ENCODE measurements at regions not wholly inside any gene's neighbourhood (a gene's known extent, or its start where the extent isn't known, plus 50 kb on each side); places are given as distances from the start of the nearest gene placed in this dataset.
"Not testable (repeated sequence)": the region's sequence is repeated elsewhere in the genome, so short reads cannot be mapped to it uniquely, and the experiment has no call there.

DNA sequence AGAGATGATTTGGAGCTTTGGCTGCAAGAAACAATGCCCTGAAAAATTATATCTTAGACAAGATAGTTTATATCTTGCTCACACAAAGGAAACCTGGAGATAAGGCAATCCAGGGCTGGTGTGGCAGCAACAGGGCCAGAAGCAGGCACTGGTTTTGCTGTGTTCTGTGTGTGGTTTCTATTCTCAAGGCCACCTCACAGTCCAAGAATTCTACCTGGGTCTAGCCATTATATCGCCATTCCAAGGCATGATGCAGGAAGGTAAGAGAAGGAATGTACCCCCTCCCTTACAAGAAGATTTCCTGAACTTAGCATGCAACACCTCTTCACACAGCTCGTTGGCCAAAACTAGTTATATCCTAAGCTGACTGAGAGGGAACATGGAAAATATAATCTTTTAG lies 74.5 kb upstream of the MEGF10 start:
- no peak for DNase-seq (ENCODE audit: low spot score)

DNA sequence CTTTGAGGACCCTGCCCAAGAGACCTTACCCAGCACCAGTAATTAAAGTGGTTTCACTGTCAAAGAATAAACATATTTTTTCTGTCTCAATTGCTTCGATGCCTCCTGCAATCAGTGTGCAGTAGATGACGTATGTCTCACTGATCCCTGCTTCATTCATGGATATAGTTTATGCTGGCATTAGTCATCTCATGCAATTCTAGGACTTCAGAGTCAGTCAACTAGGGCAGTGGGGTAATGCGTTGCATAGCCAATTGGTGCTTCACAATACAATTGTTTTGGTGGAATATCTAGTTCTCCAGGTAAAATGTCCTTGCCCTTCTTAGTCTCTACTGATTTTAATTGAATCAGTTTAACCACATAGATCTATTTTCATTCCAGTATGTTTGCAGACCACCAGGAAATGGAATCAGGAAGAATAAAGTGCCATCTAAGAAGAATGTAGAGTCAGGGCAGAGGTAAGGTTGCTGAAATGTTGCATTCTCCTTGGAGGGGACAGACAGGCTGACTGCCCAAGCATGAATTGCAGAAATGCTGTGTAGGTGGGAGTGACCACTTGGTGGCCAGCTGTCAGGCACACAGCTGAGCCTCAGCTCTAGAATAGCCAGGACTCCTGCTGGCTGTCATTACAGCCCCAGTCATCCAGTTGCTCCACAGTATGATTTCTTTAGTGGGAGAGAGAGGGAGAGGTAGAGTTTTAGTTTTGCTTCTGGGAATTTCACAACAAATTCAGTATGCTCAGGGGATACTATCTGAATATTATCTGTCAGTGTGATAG lies 73.5 kb upstream of the MEGF10 start:
- no peak for DNase-seq (ENCODE audit: low spot score)

DNA sequence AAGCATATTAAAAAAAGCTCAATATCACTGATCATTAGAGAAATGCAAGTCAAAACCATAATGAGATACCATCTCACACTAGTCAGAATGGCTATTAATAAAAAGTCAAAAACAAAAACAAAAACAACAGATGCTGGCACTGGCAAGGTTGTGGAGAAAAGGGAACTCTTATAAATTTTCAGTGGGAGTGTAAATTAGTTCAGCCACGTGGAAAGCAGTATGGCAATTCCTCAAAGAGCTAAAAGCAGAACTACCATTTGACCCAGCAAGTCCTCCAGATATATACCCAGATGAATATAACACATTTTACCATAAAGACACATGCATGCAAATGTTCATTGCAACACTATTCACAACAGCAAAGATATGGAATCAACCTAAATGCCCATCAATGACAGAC lies 68.7 kb upstream of the MEGF10 start:
- not testable (repeated sequence) for DNase-seq (ENCODE audit: low spot score)

DNA sequence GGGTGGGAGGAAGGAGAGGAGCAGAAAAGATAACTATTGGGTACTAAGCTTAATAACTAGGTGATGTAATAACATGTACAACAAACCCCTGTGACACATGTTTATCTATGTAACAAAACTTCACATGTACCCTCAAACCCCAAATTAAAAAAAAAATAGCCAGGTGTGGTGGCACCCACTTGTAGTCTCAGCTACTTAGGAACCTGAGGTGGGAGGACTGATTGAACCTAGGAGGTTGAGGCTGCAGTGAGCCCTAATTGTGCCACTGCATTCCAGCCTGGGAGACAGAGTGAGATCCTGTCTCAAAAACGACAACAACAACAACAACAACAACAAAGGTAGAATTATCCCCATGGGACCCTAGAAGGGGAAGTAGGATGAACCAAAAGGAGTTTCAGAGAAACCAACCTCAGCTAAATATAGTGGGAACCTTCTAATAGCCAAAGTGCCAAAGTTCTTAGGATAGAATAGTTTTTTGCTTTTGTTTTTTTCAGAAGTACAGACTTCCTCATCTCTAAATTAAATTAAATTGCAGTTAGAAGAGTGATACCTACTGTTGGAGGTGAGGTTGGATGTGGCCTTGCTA lies 67.9 kb upstream of the MEGF10 start:
- DNase-seq (ENCODE audit: low spot score) = not testable (repeated sequence)

DNA sequence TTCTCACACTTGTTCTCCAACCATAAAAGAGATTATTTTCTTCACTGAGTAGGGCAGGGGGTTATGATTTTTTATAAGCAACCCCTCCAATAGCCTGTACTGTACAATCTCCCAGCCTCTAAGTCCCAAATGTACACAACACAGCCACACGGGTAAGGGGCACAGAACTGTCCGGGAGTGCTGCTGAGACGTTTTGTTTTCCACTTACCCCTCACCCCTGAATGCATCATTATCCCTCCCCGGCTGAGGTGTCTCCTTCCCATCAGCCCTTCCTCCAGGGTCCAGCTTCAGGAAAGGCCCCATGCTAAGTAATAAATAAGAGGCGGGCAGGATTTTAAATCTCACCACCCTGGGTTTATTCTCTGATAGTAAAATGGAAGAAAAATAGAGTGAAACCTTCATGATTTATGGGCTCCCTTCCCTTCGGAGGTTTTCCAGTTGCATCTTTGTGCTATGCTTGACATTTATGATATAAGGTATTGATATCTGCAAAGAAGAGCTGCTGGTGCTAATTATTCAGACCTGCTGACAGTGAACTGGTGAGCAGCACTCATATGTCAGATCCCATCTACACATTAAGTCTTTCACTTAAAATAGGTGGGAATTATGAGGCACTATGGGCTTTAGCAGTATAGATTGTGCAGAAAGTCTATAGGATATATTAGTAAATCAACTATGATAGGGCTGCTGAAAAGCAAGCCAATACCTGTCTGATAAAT lies 67.2 kb upstream of the MEGF10 start:
- DNase-seq (ENCODE audit: low spot score) = no peak

DNA sequence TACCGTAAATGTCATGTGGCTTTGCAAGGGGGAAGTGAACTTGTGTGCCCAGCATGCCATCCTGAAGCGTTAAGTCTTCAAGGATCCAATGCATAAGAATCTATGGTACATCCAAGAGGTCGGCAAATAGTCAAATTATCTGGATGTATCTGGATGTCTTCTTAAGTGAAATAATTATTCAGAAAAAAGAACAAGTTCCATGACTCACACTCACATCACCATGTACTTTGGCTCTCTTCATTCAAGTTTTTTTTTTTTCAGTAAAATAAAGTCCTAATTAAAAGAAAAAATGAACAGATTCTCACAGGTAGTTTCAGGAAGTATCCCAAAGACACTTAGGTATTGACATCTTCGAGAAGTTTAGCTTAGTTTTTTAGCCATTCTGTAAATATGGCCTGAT lies 62.7 kb upstream of the MEGF10 start:
- DNase-seq (ENCODE audit: low spot score) = peak; percentile 32

DNA sequence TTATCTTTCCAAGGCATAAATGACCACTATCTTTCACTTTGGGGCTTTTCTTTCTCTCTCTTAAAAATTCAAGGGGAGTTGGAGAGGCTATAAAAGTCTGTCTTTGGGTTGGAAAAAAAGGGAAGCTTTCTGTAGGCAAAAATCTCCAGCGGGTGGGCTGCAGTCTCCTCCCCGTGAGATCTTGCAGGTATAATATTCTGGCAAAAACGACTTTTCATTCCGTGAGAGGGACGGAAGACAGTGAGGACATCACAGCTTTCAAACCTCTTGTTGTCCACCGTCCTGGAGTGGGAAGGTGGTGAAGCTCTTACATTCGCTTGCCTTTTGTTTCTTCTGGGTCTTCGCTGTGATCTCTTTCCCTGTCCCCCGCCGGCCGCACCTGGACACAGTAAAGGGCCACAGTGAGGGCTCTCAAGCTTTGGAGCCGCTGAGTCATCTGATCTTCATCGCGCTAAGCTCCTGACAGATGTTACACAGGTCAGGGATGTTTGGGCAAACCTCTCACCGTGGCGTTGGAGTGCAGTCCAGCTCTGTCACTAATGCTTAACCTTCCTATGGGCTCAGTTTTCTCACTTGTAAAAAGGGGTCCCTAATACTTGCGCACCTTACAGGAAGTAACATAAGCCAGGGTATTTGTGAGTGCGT lies 61.9 kb upstream of the MEGF10 start:
- DNase-seq (ENCODE audit: low spot score) = no peak

DNA sequence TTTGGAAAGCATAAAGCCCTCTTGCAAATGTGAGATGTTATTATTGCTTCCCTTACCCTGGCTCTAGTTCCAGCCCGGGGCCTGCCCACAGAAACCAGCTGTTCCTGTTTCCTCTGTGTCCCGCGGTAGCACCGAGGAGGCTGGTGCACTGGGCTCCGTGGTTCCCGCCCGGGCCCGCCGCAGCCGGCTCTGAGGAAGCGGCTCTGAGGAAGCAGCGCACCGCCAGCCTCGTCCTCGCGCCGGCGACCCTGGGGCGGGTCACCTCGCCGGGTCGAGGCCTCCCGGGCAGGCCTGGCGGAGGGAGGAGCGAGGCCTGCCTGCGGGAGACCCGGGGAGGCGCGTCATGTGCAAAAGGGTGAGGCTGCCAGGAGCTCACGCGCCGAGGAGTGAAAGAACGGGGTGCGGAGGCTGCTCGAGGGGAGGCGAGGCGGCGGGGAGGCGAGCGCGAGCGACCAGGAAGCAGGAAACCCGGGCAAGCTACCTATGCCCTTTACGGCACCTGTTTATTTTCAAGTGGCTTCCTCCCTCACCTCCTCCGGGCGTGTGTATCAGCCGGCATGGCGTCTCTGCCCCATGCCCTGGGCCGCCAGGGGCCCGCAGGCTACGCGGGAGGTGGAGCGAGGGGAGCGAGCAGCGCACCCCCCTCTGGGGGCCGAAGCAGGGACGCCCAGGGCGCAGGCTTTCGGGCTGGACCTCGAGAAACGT lies 61.3 kb upstream of the MEGF10 start:
- DNase-seq (ENCODE audit: low spot score) = peak; percentile 30

DNA sequence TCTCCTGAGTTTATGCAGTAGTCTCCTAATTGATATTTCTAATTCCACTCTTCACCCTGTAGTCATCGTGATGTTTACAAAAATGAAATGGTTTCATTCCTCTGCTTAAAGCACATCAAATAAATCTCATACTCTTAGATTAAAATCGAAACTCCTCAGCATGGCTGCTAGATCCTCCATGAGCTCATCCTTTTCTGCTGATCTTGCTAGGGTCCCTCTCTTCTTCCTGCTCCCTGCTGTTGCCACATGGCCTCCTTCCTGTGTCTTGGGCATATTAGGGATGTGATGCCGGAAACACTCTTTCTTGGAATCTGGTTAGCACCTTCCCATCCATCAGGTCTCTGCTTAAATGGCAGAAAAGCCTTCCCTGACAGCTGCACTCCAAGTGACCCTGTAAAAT lies 59.5 kb upstream of the MEGF10 start:
- no peak for DNase-seq (ENCODE audit: low spot score)

DNA sequence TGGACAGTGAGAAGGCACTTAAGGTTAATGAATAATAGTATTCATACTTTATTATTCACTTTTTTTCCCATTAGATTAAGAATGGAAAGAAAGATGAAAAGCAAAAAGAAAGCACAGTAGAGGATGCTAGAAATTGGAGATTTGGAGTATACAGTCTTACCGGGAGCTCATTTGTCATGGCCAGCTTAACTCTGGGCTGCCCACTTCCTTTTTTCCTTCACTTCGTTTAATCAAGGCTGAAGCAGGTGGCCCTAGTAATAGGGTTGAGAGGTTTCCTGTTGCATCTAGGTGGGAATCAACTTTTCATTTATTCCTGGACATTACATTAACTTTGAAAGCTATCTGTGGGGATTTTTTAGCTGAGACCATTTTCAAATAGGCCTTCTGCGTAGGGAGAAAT lies 57.0 kb upstream of the MEGF10 start:
- DNase-seq (ENCODE audit: low spot score) = no peak

DNA sequence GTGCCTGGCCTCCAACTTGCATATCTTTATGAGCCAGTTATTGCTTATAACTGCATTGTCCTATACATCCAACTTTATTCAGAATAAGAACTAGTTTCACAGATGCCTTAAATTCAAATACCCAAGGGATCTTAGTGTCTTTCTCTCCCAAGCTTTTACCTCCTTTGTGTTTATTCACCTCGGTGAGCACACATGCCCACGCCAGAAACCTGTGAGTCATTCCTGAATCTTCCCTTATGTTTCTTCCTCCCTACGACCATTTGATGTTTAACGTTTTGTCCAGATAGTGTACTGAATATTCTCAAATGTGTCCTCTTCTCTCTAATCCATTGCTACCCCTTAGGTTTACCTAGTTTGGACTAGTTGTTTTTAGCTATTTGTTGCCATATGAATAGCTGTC lies 55.5 kb upstream of the MEGF10 start:
- DNase-seq (ENCODE audit: low spot score) = no peak

DNA sequence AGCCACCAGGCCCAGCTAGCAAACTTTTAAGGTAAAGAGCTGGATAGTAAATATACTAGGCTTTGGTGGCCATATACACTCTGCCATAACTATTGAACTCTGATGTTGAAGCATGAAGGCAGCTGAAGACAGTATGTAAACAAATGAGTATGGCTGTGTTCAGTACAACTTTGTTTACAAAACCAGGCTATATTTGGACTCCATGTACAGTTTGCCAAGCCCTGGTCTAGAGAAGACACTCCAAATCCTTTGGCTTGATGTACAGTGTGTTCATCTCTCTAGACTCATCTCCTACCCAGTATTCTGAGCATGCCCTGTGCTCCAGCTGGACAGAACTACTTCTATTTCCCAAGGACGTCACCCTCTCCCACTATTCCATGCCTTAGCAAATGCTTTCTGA lies 54.3 kb upstream of the MEGF10 start:
- DNase-seq (ENCODE audit: low spot score) = no peak
